GM18868 (cell line): ENCODE measurements at regions not wholly inside any gene's neighbourhood (a gene's known extent, or its start where the extent isn't known, plus 50 kb on each side); places are given as distances from the start of the nearest gene placed in this dataset.
"Not testable (repeated sequence)": the region's sequence is repeated elsewhere in the genome, so short reads cannot be mapped to it uniquely, and the experiment has no call there.

Experiments used
- ATAC-seq: cut with Tn5 transposase; IDR thresholded peaks from one replicate; pipeline ENCODE4 v1.9.1; 2021; ENCODE audit warnings: mild to moderate bottlenecking, moderate library complexity; ENCODE audit not compliant: unreplicated experiment

DNA sequence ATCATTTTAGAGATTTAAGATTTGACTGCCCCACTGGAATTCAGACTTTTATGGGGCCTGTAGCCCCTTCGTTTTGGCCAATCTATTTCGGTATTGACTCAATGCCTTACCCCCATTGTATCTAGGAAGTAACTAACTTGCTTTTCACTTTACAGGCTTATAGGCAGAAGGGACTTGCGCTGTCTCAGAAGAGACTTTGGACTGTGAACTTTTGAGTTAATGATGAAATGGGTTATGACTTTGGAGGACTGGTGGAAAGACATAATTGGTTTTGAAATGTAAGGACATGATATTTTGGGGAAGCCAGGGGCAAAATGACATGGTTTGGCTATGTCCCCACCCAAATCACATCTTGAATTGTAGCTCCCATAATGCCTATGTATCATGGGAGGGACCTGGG, 463.0 kb upstream of the KLHL1 start:
- ATAC-seq = no peak

DNA sequence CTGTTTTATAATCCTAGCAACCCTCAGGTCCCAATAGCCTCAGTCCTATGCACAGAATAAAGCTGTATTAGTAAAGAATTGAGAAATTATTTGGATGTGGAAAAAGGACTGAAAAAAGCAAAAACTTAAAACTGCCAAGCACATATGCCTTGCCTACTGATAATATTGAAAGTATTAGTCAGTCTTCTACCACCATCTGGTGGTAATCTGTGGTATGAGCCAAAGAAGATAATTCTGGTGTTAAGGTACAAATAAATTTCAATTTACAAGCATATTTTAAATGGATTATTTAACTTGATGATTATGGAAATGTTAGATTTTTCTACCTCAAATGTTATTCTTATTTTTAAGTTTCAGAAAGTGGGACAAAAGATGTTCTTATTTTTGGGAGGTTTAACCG, 460.3 kb upstream of the KLHL1 start:
- ATAC-seq = peak; percentile 89

DNA sequence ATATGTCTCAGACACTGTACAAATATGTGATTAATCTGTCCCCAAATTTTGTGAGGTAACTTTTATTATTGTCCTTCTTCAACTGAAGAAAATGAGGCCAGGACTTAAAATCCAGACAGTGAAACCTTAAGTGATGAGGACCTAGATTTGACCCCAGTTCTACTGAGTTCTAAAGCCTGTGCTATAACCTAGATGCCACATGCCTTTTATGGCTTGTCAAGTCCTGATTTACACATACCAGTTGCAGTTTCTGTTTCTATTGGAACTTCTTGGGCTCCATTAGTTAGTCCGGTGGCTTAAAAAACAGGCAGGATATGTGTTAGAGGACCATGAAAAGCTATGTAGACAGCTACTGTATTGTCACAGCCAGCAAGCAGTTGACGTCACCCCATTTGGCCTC, 436.5 kb upstream of the KLHL1 start:
- no peak for ATAC-seq

GRCh38 chr13:70541451-70541850, 433.2 kb upstream of the KLHL1 start:
- no peak for ATAC-seq

DNA sequence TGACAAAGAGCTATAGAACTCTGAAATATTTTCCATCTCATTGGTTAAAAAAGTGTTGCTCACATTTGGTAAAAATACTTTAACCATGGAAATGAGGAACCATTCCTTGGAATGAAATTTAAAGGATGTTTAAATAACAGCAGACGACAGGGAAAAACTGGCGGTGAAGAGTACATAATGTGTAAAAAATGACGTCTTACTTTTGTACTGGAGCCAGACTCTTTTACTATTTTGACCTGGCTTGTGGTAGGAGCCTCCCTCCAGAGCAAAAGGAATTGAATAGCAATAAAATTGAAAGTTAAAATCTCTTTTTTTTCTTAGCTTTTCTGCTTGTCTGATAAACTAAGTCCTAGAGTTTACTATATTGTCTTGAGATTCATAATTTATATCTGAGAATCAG, 426.2 kb upstream of the KLHL1 start:
- no peak for ATAC-seq

GRCh38 chr13:70529652-70530051, 421.4 kb upstream of the KLHL1 start:
- no peak for ATAC-seq

GRCh38 chr13:70527599-70527998, 419.3 kb upstream of the KLHL1 start:
- ATAC-seq = no peak

GRCh38 chr13:70523622-70524021, 415.4 kb upstream of the KLHL1 start:
- no peak for ATAC-seq

DNA sequence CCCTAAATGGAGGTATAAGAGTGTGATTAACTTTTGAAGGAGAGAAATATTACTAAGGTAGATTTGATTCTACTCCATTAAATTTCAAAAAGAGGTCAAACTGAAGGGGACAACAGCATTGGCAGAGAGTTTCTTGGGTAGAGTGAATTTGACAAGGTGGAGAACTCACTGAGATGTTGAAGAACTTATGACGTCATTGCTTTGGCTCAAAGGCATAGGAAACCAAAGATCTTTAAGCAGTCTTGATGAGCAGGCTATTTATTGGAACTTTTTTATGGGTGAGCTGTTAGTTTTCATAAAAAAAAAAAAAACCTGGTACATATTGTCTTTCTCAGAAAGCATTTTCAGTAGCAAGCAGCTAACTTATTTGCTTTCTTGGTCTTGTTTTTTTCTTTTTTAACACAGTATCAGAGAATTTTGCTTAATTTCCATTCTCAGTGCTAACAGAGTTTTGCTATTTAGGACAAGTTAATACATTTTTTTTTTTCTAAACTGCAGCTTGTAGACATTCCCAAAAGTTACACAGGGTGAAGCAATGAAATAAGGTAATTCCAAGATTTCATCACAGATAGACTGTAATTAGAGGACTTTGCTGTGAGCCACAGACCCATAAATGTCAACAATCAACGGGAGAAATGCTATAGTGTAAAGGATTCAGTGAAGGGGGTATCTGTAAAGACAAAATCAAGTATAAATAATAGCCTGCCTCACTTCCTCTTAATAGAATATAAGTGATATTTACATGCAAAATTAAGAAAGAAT, 412.2 kb upstream of the KLHL1 start:
- ATAC-seq = no peak

DNA sequence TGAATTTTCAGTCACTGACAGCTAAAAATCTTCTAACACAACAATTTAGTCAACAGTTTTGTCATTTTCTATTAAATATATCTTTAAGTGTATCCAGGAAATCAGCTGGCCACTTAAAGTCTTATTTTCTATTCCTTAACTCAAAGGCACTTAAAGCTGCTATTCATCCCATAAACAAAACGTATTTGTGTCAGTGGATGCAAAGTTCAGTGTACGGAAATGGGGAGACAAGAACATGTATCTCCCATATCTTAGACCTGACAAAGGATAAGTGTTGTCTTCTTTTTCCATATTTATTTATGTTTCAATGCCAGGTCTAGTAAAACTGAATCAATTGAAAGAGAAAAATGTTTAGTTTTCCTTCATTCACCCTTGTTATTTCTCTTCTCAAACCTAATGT, 409.8 kb upstream of the KLHL1 start:
- ATAC-seq = no peak

DNA sequence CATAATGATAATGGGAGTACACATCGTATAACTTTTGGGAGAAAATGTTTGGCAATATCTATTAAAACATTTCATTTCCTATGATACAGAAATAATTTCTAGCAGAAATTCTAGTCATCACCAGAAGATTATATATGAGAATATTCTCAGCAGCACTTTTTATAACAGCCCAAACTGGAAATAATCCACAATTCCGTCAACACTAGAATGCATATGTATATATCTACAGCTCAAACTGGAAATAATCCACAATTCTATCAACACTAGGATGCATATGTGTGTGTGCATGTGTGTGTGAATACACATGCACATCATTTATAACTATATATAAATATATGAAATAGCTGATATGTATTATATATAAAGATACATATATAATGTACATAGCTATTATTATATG, 408.0 kb upstream of the KLHL1 start:
- no peak for ATAC-seq

DNA sequence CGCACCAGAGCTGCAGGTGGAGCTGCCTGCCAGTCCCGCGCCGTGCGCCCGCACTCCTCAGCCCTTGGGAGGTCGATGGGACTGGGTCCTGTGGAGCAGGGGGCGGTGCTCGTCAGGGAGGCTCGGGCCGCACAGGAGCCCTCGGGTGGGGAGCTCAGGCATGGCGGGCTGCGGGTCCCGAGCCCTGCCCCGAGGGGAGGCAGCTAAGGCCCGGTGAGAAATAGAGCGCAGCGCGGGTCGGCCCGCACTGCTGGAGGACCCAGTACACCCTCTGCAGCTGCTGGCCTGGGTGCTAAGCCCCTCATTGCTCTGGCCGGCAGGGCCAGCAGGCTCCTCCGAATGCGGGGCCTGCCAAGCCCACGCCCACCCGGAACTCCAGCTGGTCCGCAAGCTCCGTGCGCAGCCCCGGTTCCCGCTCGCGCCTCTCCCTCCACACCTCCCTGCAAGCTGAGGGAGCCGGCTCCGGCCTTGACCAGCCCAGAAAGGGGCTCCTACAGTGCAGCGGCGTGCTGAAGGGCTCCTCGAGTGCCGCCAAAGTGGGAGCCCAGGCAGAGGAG, 403.7 kb upstream of the KLHL1 start:
- not testable (repeated sequence) for ATAC-seq

GRCh38 chr13:70505809-70506208, 397.6 kb upstream of the KLHL1 start:
- ATAC-seq = no peak

- no peak for ATAC-seq
Observed at GRCh38 chr13:70502944-70503343, 394.7 kb upstream of the KLHL1 start.

DNA sequence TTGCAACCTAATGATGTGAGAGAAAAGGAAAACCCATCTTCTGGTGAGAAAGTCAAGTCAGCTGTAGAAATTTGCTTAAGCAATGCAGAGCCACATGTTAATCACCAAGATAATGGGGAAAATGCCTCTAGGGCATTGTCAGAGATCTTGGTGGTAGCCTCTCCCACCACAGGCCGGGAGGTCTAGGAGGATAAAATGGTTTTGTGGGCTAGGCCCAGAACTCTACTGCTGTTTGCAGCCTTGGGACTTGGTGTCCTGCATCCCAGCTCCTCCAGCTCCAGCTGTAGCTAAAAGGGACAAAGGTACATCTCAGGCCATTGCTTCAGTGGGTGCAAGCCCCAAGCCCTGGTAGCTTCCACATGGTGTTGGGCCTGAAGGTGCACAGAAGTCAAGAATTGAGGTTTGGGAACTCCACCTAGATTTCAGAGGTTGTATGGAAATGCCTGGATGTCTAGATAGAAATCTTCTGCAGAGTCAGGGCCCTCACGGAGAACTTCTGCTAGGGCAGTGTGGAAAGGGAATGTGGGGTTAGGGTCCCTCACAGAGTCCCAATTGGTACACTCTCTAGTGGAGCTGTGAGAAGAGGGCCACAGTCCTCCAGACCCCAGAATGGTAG, 382.2 kb upstream of the KLHL1 start:
- no peak for ATAC-seq

GRCh38 chr13:70484931-70485330, 376.7 kb upstream of the KLHL1 start:
- no peak for ATAC-seq

GRCh38 chr13:70483599-70484276, 375.5 kb upstream of the KLHL1 start:
- no peak for ATAC-seq

- ATAC-seq = no peak
Observed at GRCh38 chr13:70473907-70474306, 365.7 kb upstream of the KLHL1 start.

GRCh38 chr13:70469077-70469476, 360.8 kb upstream of the KLHL1 start:
- no peak for ATAC-seq

DNA sequence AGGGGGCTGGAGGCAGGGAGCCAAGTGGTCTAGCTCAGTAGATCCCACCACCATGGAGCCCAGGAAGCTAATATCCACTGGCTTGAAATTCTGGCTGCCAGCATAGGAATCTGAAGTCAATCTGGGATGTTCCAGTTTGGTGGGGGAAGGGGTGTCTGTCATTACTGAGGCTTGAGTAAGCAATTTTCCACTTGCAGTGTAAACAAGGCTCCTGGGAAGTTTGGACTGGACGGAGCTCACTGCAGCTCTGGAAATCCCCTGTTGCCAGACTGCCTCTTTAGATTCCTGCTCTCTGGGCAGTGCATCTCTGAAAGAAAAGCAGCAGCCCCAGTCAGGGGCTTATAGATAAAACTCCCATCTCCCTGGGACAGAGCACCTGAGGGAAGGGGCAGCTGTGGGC, 349.2 kb upstream of the KLHL1 start:
- no peak for ATAC-seq

GRCh38 chr13:70448820-70449219, 340.6 kb upstream of the KLHL1 start:
- no peak for ATAC-seq

DNA sequence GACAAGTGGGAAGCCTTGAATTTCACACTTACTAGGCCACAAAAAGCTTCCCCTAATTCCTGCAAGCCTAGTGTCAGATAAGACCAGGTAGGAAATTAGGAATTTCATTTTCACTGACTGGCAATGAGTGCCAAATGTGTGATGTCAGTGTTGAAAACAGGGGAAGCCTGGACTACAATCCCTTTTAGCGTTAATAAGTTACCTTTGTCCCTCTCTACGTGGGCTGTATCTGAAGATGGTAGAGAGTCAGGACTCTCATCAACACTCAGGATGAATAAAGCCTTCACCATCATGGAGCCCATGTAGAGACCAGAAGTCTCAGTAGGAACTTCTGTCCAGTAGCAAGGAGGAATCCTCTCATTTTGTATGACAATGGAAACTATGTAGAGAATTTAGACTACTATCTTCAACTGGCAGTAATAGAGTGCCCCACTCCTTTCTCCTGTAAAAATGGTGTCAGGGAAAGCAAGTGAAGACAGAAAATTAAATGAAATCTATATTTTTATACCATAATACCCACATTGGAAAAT, 324.1 kb upstream of the KLHL1 start:
- no peak for ATAC-seq
